Spleen (tissue), 11 donors: ENCODE measurements at regions not wholly inside any gene's neighbourhood (a gene's known extent, or its start where the extent isn't known, plus 50 kb on each side); places are given as distances from the start of the nearest gene placed in this dataset.
"Not testable (repeated sequence)": the region's sequence is repeated elsewhere in the genome, so short reads cannot be mapped to it uniquely, and the experiment has no call there.

Experiments
- DNase-seq: peaks from one replicate; pipeline ENCODE4 v3.0.0-alpha.2; 2020
- H3K27ac ChIP-seq, 8 donors: fragments of 200-600 bp; sonication (generic) in 7 of 8; 1 replicate in 4 of 8; 2 replicates in 4 of 8; pipeline versions ENCODE4 v1.5.0 to v1.8.0; 2016 to 2021; ENCODE audit warnings: inconsistent platforms in 4 of 8, mild to moderate bottlenecking in 4 of 8, moderate library complexity in 1 of 8
- H3K27me3 ChIP-seq, 7 donors: fragments of 200-600 bp; sonication (generic) in 6 of 7; replicated peaks in 1 of 7; 1 replicate in 4 of 7; 2 replicates in 3 of 7; pipeline versions ENCODE4 v1.5.0 to v1.8.0; 2016 to 2021; ENCODE audit warnings: inconsistent platforms in 3 of 7, mild to moderate bottlenecking in 1 of 7
- H3K36me3 ChIP-seq, 6 donors: fragments of 200-600 bp; sonication (generic) in 5 of 6; 1 replicate in 4 of 6; 2 replicates in 2 of 6; pipeline versions ENCODE4 v1.5.0 to v1.8.0; 2016 to 2021; ENCODE audit warnings: inconsistent platforms in 2 of 6
- H3K4me1 ChIP-seq, 6 donors: fragments of 200-600 bp; sonication (generic) in 5 of 6; 1 replicate in 3 of 6; 2 replicates in 3 of 6; pipeline versions ENCODE4 v1.5.0 to v1.8.0; 2016 to 2021; ENCODE audit warnings: inconsistent platforms in 3 of 6
- H3K4me3 ChIP-seq, 8 donors: fragments of 200-600 bp; sonication (generic) in 7 of 8; 1 replicate in 4 of 8; 2 replicates in 4 of 8; pipeline versions ENCODE4 v1.5.0 to v1.8.0; 2016 to 2021; ENCODE audit warnings: inconsistent platforms in 4 of 8, mild to moderate bottlenecking in 4 of 8, moderate library complexity in 2 of 8
- H3K9me3 ChIP-seq, 8 donors: fragments of 200-600 bp; sonication (generic) in 7 of 8; 1 replicate in 4 of 8; 2 replicates in 4 of 8; pipeline versions ENCODE4 v1.5.0 to v1.8.0; 2016 to 2021; ENCODE audit warnings: inconsistent platforms in 4 of 8
- POLR2A ChIP-seq, 3 donors: fragments of 450-650 bp; IDR thresholded peaks; one replicate each; pipeline ENCODE4 v1.5.1; 2017; ENCODE audit warnings: antibody characterized with exemption in 3 of 3, mild to moderate bottlenecking in 1 of 3
- POLR2AphosphoS5 ChIP-seq, 3 donors: sonication (generic); formaldehyde crosslinking; IDR thresholded peaks; one replicate each; pipeline ENCODE4 v1.5.1; 2017; ENCODE audit warnings: antibody characterized with exemption in 3 of 3
- WGBS, 5 donors: extraction: QIAGEN DNeasy Blood & Tissue Kit in 3 of 5; methylation state at CpG; one replicate each; pipeline versions ENCODE4 v1.1.5 to v1.1.7; 2013 to 2018; 5-methylcytosine and 5-hydroxymethylcytosine counted together
- intact Hi-C: fragments of 100-400 bp; cut with DNase I; formaldehyde crosslinking; loops from one replicate; pipeline ENCODE4 v1.15.0; 2023; ENCODE audit warnings: low total_unique reads
- TF ChIP-seq, protein P1 (sequence below), 11 experiments: fragments of 200-600 bp in 7 of 11; fragments of 450-650 bp in 4 of 11; sonication (generic) in 4 of 11; IDR thresholded peaks in 8 of 11; conservative IDR thresholded peaks in 3 of 11; 1 replicate in 7 of 11; 2 replicates in 4 of 11; pipeline versions ENCODE4 v1.4.0 to v1.8.0; 2016 to 2021; ENCODE audit warnings: antibody characterized with exemption in 11 of 11, inconsistent platforms in 4 of 11, mild to moderate bottlenecking in 1 of 11
- donor health status: healthy with polysubstance abuse.
- donor health status: DM: no; HTN: no; CAD: no; lungs with moderate emphysema.
- donor health status: DM: no; HTN: no; CAD: no.
- donor health status: Bipolar disorder and iron deficiency.
- donor health status: healthy.
- donor health status: DM: no; HTN: no; CAD: no.
- donor health status: DM: yes; HTN: yes; CAD: no.

DNA sequence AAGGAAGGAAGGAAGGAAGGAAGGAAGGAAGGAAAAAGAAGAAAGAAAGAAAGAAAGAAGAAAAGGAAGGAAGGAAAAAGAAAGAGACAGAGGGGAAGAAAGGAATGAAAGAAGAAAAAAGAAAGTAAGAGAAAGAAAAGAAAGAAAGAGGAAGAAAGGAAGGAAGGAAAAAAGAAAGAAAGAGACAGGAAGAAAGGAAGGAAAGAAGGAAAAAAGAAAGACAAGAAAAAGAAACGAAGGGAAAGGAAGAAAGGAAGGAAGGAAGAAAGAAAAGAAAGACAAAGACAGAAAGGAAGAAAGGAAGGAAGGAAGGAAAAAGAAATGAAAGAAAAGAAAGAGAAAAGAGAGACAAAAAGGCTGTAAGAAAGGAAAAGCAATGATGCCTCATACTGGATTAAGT, 101.1 kb upstream of the PPP2R3B start:
- intact Hi-C loops, result no loop called here
- no peak overlapping the region for H3K4me3 ChIP-seq
- peaks cover 0 to 25% (median 9%) of the 10 kb centered on the region in 8 donors for H3K9me3 ChIP-seq
- no peaks in the 10 kb centered on the region for H3K4me1 ChIP-seq
- no peaks in the 10 kb centered on the region for H3K36me3 ChIP-seq
- no peak for DNase-seq
- H3K27me3 ChIP-seq, result no peaks in the 10 kb centered on the region
- 50 to 74% (median 69%) methylated on average over 1 of the region's 1 CpG for WGBS, 5 donors
- H3K27ac ChIP-seq, result no peak overlapping the region
- TF ChIP-seq, protein P1, sequence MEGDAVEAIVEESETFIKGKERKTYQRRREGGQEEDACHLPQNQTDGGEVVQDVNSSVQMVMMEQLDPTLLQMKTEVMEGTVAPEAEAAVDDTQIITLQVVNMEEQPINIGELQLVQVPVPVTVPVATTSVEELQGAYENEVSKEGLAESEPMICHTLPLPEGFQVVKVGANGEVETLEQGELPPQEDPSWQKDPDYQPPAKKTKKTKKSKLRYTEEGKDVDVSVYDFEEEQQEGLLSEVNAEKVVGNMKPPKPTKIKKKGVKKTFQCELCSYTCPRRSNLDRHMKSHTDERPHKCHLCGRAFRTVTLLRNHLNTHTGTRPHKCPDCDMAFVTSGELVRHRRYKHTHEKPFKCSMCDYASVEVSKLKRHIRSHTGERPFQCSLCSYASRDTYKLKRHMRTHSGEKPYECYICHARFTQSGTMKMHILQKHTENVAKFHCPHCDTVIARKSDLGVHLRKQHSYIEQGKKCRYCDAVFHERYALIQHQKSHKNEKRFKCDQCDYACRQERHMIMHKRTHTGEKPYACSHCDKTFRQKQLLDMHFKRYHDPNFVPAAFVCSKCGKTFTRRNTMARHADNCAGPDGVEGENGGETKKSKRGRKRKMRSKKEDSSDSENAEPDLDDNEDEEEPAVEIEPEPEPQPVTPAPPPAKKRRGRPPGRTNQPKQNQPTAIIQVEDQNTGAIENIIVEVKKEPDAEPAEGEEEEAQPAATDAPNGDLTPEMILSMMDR (IDR thresholded peaks at IDR 0.05 in 8 of 11, conservative IDR thresholded peaks at IDR 0.05 in 3 of 11), result no peak
- no peak for TF ChIP-seq POLR2A (IDR thresholded peaks at IDR 0.05)

DNA sequence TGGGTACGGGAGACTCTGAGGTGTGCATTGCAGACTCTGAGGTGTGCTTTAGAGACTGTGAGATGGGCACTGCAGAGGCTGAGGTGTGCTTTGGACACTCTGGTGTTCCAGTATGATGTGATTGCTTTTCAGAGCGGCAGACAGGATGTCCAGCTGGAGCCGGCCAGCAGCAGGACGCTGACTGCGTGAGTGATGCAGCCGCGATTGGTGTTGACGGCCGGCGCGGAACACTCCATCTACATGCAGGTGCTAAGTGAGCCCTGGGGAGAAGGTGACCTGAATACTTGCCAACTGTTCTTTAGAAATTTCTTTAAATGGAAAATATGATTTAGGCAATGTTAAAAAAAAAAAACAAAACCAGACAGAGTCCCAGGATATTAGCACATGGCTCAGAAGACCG, 103.1 kb upstream of the PPP2R3B start:
- no peaks in the 10 kb centered on the region for H3K36me3 ChIP-seq
- TF ChIP-seq POLR2AphosphoS5 (IDR thresholded peaks at IDR 0.05), result no peak
- H3K9me3 ChIP-seq, result peaks cover 0 to 21% (median 9%) of the 10 kb centered on the region in 8 donors
- H3K4me3 ChIP-seq, result no peak overlapping the region
- no peaks in the 10 kb centered on the region for H3K4me1 ChIP-seq
- 86 to 89% (median 87%) methylated on average over 12 of the region's 12 CpGs for WGBS, 5 donors
- H3K27ac ChIP-seq, result no peak overlapping the region
- DNase-seq, result peak; percentile 47
- peaks cover 0 to 6% (median 0%) of the 10 kb centered on the region in 7 donors for H3K27me3 ChIP-seq
- intact Hi-C loops, result no loop called here

DNA sequence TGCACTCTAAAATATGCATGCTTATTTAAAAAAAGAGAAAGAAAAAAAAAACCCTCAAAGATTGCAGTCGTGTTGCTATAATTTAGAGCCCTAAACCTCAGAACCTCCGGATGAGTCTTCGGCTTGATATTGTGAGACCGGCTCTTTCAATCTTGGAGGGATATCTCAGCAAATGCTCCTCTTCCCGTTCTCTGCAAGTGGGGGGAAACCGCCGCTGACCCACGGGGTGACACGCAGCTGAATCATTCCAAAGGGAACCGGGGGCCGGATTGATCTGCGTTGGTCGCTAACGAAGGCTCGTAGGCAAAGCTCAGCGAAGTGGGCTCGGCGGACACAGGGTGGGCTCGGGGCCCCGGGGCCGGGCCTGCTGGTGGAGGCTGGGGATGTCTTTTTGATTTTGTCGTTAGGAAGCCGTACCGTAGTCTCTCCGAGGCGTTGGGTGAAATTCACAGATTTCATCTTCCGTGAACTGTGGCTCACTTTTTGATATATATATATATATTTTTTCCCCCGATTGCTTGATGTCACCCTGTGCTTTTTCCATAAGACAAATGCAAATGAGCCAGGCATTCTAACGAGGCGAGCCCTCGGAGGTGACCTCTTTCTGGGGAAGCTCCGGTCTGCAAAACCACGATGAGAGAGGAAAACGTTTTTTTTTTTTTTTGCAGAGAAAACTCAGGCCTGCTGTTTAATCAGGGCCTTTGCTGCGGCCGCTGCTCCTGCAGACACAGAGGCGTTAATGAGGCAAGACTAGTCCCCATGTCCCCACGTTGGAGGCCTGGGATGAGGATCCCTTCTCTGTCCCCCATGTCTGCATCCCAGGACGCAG, 110.7 kb upstream of the PPP2R3B start:
- TF ChIP-seq POLR2AphosphoS5 (IDR thresholded peaks at IDR 0.05) (no peak), POLR2A (IDR thresholded peaks at IDR 0.05) (no peak)
- TF ChIP-seq, protein P1 (IDR thresholded peaks at IDR 0.05 in 8 of 11, conservative IDR thresholded peaks at IDR 0.05 in 3 of 11), result no peak
- intact Hi-C loops, result no loop called here
- H3K36me3 ChIP-seq, result no peaks in the 10 kb centered on the region
- peaks cover 0 to 11% (median 0%) of the 10 kb centered on the region in 8 donors for H3K9me3 ChIP-seq
- DNase-seq, result peak; percentile 55
- H3K27me3 ChIP-seq, result peaks cover 0 to 46% (median 8%) of the 10 kb centered on the region in 7 donors
- no peak overlapping the region for H3K4me3 ChIP-seq
- 53 to 64% (median 61%) methylated on average over 39 of the region's 39 CpGs for WGBS, 5 donors
- no peaks in the 10 kb centered on the region for H3K4me1 ChIP-seq
- H3K27ac ChIP-seq, result no peak overlapping the region

DNA sequence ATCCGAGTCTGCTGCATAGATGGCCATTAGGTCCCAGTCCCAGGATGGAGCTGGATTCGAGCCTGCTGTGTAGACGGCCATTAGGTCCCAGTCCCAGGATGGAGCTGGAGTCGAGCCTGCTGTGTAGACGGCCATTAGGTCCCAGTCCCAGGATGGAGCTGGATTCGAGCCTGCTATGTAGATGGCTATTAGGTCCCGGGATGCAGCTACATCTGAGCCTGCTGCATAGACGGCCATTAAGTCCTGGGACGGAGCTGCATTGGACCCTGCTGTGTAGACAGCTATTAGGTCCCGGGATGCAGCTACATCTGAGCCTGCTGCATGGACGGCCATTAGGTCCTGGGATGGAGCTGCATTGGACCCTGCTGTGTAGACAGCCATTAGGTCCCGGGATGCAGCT, 112.2 kb upstream of the PPP2R3B start:
- 71 to 97% (median 80%) methylated on average over 5 to 12 of the region's 12 CpGs for WGBS, 5 donors
- H3K4me1 ChIP-seq, H3K27ac ChIP-seq, H3K4me3 ChIP-seq, H3K36me3 ChIP-seq, intact Hi-C loops: not testable (repeated sequence)
- peaks cover 0 to 11% (median 0%) of the 10 kb centered on the region in 8 donors for H3K9me3 ChIP-seq
- DNase-seq, result peak; percentile 35
- peaks cover 0 to 46% (median 8%) of the 10 kb centered on the region in 7 donors for H3K27me3 ChIP-seq

DNA sequence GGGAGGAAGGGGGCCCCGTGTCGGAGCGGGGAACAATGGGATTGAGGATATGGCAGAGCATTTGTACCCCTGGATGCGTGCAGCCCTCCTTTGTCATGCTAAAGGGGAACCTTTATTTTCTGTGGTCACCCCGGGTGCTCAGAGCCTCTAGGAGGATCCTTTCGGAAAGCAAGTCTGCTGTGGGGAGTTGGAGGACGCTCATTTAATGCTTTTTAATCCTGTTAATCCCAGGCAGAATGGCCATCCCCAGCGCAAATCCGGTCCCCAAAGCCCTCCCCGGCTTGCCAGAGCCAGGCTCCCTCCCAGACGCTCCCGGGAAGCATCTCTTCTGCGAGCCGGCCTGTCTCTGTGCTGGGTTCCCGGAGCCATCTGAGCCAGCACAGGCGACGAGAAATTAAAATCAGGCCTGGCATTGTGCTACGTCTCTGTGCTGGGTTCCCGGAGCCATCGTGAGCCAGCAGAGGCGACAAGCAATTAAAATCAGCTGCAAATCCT, 113.2 kb upstream of the PPP2R3B start:
- Histone ChIP-seq H3K9me3 (peaks cover 0 to 11% (median 0%) of the 10 kb centered on the region in 8 donors), H3K27ac (no peak overlapping the region), H3K36me3 (no peaks in the 10 kb centered on the region), H3K4me3 (no peak overlapping the region), H3K27me3 (peaks cover 0 to 41% (median 8%) of the 10 kb centered on the region in 7 donors), H3K4me1 (no peaks in the 10 kb centered on the region)
- peak; percentile 24 for DNase-seq
- intact Hi-C loops, result no loop called here
- 3 to 22% (median 6%) methylated on average over 13 to 21 of the region's 21 CpGs for WGBS, 5 donors
- TF ChIP-seq POLR2A (IDR thresholded peaks at IDR 0.05) (no peak), POLR2AphosphoS5 (IDR thresholded peaks at IDR 0.05) (no peak)
- TF ChIP-seq, protein P1 (IDR thresholded peaks at IDR 0.05 in 8 of 11, conservative IDR thresholded peaks at IDR 0.05 in 3 of 11), result no peak
